PC-9 (cell line): ENCODE measurements at regions not wholly inside any gene's neighbourhood (a gene's known extent, or its start where the extent isn't known, plus 50 kb on each side); places are given as distances from the start of the nearest gene placed in this dataset.

Experiments used
- BruUV-seq: library from RNA; stranded (reverse); fragments of 400-500 nt; replicated peaks from 2 replicates; lab custom pipeline; 2021; lab: Mats Ljungman, UMichigan
- CTCF ChIA-PET: fragments of 300-600 bp; sonication (Branson Sonifier 250); formaldehyde crosslinking; loops from one replicate; lab custom pipeline; 2022; ENCODE audit warnings: antibody characterized with exemption; lab: Charles Lee
- POLR2A ChIA-PET: fragments of 300-600 bp; sonication (Branson Sonifier 250); formaldehyde crosslinking; loops from one replicate; lab custom pipeline; 2022; ENCODE audit warnings: antibody characterized with exemption; ENCODE audit not compliant: unreplicated experiment; lab: Charles Lee
- DNase-seq, 2 experiments: peaks; one replicate each; pipeline versions ENCODE4 v3.0.0 to v3.0.0-alpha.2; 2015 to 2022; ENCODE audit warnings: mixed read lengths in 1 of 2
- H2AFZ ChIP-seq: fragments of 200-600 bp; sonication (generic); 2 replicates; pipeline ENCODE4 v1.8.1; 2017; ENCODE audit warnings: antibody characterized with exemption
- H3F3A ChIP-seq: fragments of 200-600 bp; sonication (generic); 2 replicates; pipeline ENCODE4 v1.8.1; 2017; ENCODE audit warnings: antibody characterized with exemption, mild to moderate bottlenecking, low read depth; ENCODE audit not compliant: insufficient read depth
- H3K27ac ChIP-seq: fragments of 200-600 bp; sonication (generic); 2 replicates; pipeline ENCODE4 v1.6.1; 2016; ENCODE audit warnings: mixed run types
- H3K27me3 ChIP-seq: fragments of 200-600 bp; sonication (generic); 2 replicates; pipeline ENCODE4 v1.6.1; 2016; ENCODE audit warnings: low read depth, mixed run types; ENCODE audit not compliant: insufficient read depth
- H3K36me3 ChIP-seq: fragments of 200-600 bp; sonication (generic); 2 replicates; pipeline ENCODE4 v1.6.1; 2016; ENCODE audit warnings: low read depth, mixed run types
- H3K4me1 ChIP-seq: fragments of 200-600 bp; sonication (generic); replicated peaks from 2 replicates; pipeline ENCODE4 v1.6.1; 2016; ENCODE audit warnings: mixed run types; ENCODE audit not compliant: insufficient read depth
- H3K4me2 ChIP-seq: fragments of 200-600 bp; sonication (generic); 2 replicates; pipeline ENCODE4 v1.6.1; 2017; ENCODE audit warnings: mixed run types
- H3K4me3 ChIP-seq: fragments of 200-600 bp; sonication (generic); 2 replicates; pipeline ENCODE4 v1.6.1; 2016; ENCODE audit warnings: mixed run types
- H3K79me2 ChIP-seq: fragments of 200-600 bp; sonication (generic); 2 replicates; pipeline ENCODE4 v1.6.1; 2017; ENCODE audit warnings: low read depth, mixed run types
- H3K9me2 ChIP-seq: fragments of 200-600 bp; sonication (generic); 2 replicates; pipeline ENCODE4 v1.8.1; 2017; ENCODE audit warnings: mild to moderate bottlenecking; ENCODE audit not compliant: insufficient read depth
- H3K9me3 ChIP-seq: fragments of 200-600 bp; sonication (generic); 2 replicates; pipeline ENCODE4 v1.8.1; 2016; ENCODE audit warnings: low read depth; ENCODE audit not compliant: insufficient read depth
- H4K20me1 ChIP-seq: fragments of 200-600 bp; sonication (generic); 2 replicates; pipeline ENCODE4 v1.8.1; 2017; ENCODE audit not compliant: insufficient read depth
- CTCF ChIP-seq: fragments of 200-600 bp; sonication (generic); conservative IDR thresholded peaks from 2 replicates; pipeline ENCODE4 v1.6.1; 2017; ENCODE audit warnings: mixed run types, antibody characterized with exemption, mild to moderate bottlenecking, moderate library complexity
- EZH2 ChIP-seq: fragments of 200-600 bp; sonication (generic); IDR thresholded peaks from 2 replicates; pipeline ENCODE4 v1.8.0; 2017; ENCODE audit warnings: antibody characterized with exemption, low read depth
- intact Hi-C: fragments of 100-400 bp; cut with micrococcal nuclease; formaldehyde crosslinking; loops from one replicate; pipeline ENCODE4 v1.10.0; 2022; ENCODE audit not compliant: unreplicated experiment

GRCh38 chr2:66058675-66059074 lies 376.2 kb upstream of the MEIS1 start:
- POLR2A ChIA-PET: no interaction called here
- TF ChIP-seq EZH2: no peak
- TF ChIP-seq CTCF: no peak

GRCh38 chr2:66057844-66058243 lies 377.1 kb upstream of the MEIS1 start:
- Histone ChIP-seq H3K27me3 (0 out of 2 replicates have a peak, but pooled peaks cover 10% of the 10 kb centered on the region), H2AFZ (no peak overlapping the region), H3K9me3 (no peaks in the 10 kb centered on the region), H3K4me2 (no peak overlapping the region), H3K79me2 (no peaks in the 10 kb centered on the region), H3K36me3 (no peaks in the 10 kb centered on the region), H3K9me2 (no peaks in the 10 kb centered on the region), H3K27ac (no peak overlapping the region), H3F3A (no peaks in the 10 kb centered on the region), H3K4me3 (no peak overlapping the region), H3K4me1 (no peaks in the 10 kb centered on the region), H4K20me1 (no peaks in the 10 kb centered on the region)
- BruUV-seq: no TSS peak
- ChIA-PET POLR2A (no interaction called here), CTCF (no interaction called here)
- no peak for TF ChIP-seq CTCF
- TF ChIP-seq EZH2: no peak
- no peak for DNase-seq
- intact Hi-C loops: no loop called here

More at GRCh38 chr2:66058675-66059074, 376.2 kb upstream of the MEIS1 start:
- H3F3A ChIP-seq: no peaks in the 10 kb centered on the region
- 0 out of 2 replicates have a peak, but pooled peaks cover 10% of the 10 kb centered on the region for H3K27me3 ChIP-seq
- BruUV-seq: no TSS peak
- H3K36me3 ChIP-seq: no peaks in the 10 kb centered on the region
- H3K4me1 ChIP-seq: no peaks in the 10 kb centered on the region
- CTCF ChIA-PET: no interaction called here
- H3K4me2 ChIP-seq: no peak overlapping the region
- H3K4me3 ChIP-seq: no peak overlapping the region
- H3K79me2 ChIP-seq: no peaks in the 10 kb centered on the region
- no peak overlapping the region for H3K27ac ChIP-seq
- no peaks in the 10 kb centered on the region for H3K9me3 ChIP-seq
- no peaks in the 10 kb centered on the region for H3K9me2 ChIP-seq
- intact Hi-C loops: no loop called here
- H4K20me1 ChIP-seq: no peaks in the 10 kb centered on the region
- no peak overlapping the region for H2AFZ ChIP-seq
- no peak for DNase-seq

- Histone ChIP-seq H2AFZ (no peak overlapping the region), H4K20me1 (no peaks in the 10 kb centered on the region), H3K4me2 (no peak overlapping the region), H3K9me3 (no peaks in the 10 kb centered on the region), H3K27me3 (no peaks in the 10 kb centered on the region), H3K36me3 (no peaks in the 10 kb centered on the region), H3K27ac (no peak overlapping the region), H3F3A (no peaks in the 10 kb centered on the region), H3K4me3 (no peak overlapping the region), H3K79me2 (no peaks in the 10 kb centered on the region), H3K4me1 (no peaks in the 10 kb centered on the region), H3K9me2 (no peaks in the 10 kb centered on the region)
- CTCF ChIA-PET: no interaction called here
- POLR2A ChIA-PET: no interaction called here
- TF ChIP-seq CTCF (no peak), EZH2 (no peak)
- no peak for DNase-seq
- intact Hi-C loops: no loop called here
- BruUV-seq: no TSS peak
Observed at GRCh38 chr2:66050392-66050791, 384.5 kb upstream of the MEIS1 start.
